Activated CD4-positive, alpha-beta T cell treated with anti-CD3 and anti-CD28 coated beads for 48 hours (primary cell): ENCODE measurements at regions not wholly inside any gene's neighbourhood (a gene's known extent, or its start where the extent isn't known, plus 50 kb on each side); places are given as distances from the start of the nearest gene placed in this dataset.

Experiments
- DNase-seq: peaks from one replicate; pipeline ENCODE4 v3.0.0-alpha.2; 2020

- DNase-seq = no peak
Observed at GRCh38 chr10:83678850-83679249, 460.5 kb upstream of the GHITM start.

- peak; percentile 26 for DNase-seq
Observed at GRCh38 chr10:83680470-83680891, 458.8 kb upstream of the GHITM start.

- DNase-seq = no peak
Observed at GRCh38 chr10:83682414-83682813, 456.9 kb upstream of the GHITM start.

- no peak for DNase-seq
Observed at GRCh38 chr10:83685458-83685857, 453.9 kb upstream of the GHITM start.

GRCh38 chr10:83691791-83692596 is 447.3 kb upstream of the GHITM start:
- no peak for DNase-seq

- DNase-seq = no peak
Observed at GRCh38 chr10:83698899-83699298, 440.4 kb upstream of the GHITM start.

- no peak for DNase-seq
Observed at GRCh38 chr10:83701799-83702198, 437.5 kb upstream of the GHITM start.

GRCh38 chr10:83702731-83703130 is 436.6 kb upstream of the GHITM start:
- no peak for DNase-seq

- DNase-seq = no peak
Observed at GRCh38 chr10:83706120-83706519, 433.2 kb upstream of the GHITM start.

- DNase-seq = no peak
Observed at GRCh38 chr10:83706952-83707582, 432.2 kb upstream of the GHITM start.

- no peak for DNase-seq
Observed at GRCh38 chr10:83713423-83713822, 425.9 kb upstream of the GHITM start.

- DNase-seq = no peak
Observed at GRCh38 chr10:83723080-83723479, 416.2 kb upstream of the GHITM start.

GRCh38 chr10:83724471-83725241 is 414.7 kb upstream of the GHITM start:
- DNase-seq = no peak

GRCh38 chr10:83725567-83725966 is 413.7 kb upstream of the GHITM start:
- no peak for DNase-seq

- DNase-seq = no peak
Observed at GRCh38 chr10:83734278-83734677, 405.0 kb upstream of the GHITM start.

GRCh38 chr10:83736008-83736407 is 403.3 kb upstream of the GHITM start:
- DNase-seq = no peak

GRCh38 chr10:83750604-83751003 is 388.7 kb upstream of the GHITM start:
- DNase-seq = no peak

- DNase-seq = no peak
Observed at GRCh38 chr10:83753490-83753889, 385.8 kb upstream of the GHITM start.

- no peak for DNase-seq
Observed at GRCh38 chr10:83754857-83755256, 384.5 kb upstream of the GHITM start.

- DNase-seq = no peak
Observed at GRCh38 chr10:83760142-83760541, 379.2 kb upstream of the GHITM start.

- no peak for DNase-seq
Observed at GRCh38 chr10:83764666-83765065, 374.6 kb upstream of the GHITM start.

- no peak for DNase-seq
Observed at GRCh38 chr10:83765731-83766130, 373.6 kb upstream of the GHITM start.

GRCh38 chr10:83769281-83769820 is 370.0 kb upstream of the GHITM start:
- no peak for DNase-seq
